ENCODE measurements at regions not wholly inside any gene's neighbourhood (a gene's known extent, or its start where the extent isn't known, plus 50 kb on each side); places are given as distances from the start of the nearest gene placed in this dataset.

- TF ChIP-seq CTCF (IDR thresholded peaks at IDR 0.05) = no peak
- TF ChIP-seq POLR2A (IDR thresholded peaks at IDR 0.05) = no peak
These were observed 176.2 kb upstream of the ST6GAL2 start for GRCh38 chr2:107062173-107062572.

Data from esophagus squamous epithelium (tissue), 4 donors.